Hematopoietic multipotent progenitor cell (in vitro differentiated cells): ENCODE measurements at regions not wholly inside any gene's neighbourhood (a gene's known extent, or its start where the extent isn't known, plus 50 kb on each side); places are given as distances from the start of the nearest gene placed in this dataset.
"Not testable (repeated sequence)": the region's sequence is repeated elsewhere in the genome, so short reads cannot be mapped to it uniquely, and the experiment has no call there.

Experiments
- DNase-seq, 3 donors: peaks; one replicate each; pipeline ENCODE4 v3.0.0-alpha.2; 2011 to 2015; ENCODE audit warnings: low read depth in 2 of 3, low spot score in 2 of 3

- DNase-seq = no peak
Measured at GRCh38 chr1:201718346-201719202, 110.4 kb upstream of the IPO9 start.

- DNase-seq = no peak
Measured at GRCh38 chr1:201719812-201720521, 109.0 kb upstream of the IPO9 start.

- no peak for DNase-seq
Measured at GRCh38 chr1:201720522-201720844, 108.5 kb upstream of the IPO9 start.

DNA sequence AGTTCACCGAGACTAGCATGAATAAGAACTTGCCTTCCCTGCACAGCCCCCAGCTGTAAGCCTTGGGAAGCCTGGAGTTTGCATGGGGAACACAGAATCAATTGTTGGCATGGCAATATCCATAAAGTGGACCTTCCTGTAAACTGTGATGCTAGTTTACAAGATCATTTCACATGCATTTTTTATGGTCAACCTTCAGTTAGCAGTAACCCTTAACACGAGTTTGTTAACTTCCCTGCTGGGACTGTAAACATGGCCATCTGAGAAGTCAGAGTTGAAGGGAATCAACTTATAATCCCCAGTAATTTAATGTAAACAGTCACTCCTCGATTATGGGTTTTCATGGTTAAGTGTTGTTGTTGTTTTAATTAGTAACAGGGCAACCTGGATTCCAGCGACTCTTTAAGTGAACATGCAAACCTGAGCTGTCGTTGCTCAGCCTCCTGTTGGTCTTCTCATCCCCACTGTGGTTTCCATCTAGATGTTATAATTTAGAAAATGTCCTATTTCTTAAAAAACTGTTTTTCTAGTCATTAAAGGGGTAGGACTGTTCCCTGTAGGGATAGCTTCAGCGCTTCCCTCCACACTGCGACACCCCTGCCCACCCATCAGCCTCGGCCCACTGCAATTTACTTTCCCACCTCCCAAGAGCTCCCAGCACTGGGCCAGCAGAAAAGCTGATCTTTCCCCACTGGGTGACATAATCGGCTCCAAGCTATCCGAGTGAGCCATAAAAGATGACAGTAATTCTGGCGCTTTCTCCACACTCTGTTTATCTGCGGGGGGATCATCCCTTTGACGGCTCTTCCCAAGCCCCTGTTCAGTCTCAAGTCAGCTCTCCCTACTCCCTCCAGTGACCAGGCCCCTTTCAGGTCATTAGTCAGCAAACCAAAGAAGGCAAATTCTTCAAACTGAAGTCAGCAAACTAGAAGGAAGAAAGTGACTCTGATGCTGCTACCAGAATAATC, 107.6 kb upstream of the IPO9 start:
- no peak for DNase-seq

- DNase-seq = no peak
Measured at GRCh38 chr1:201724039-201724765, 104.8 kb upstream of the IPO9 start.

GRCh38 chr1:201724766-201725118, 104.2 kb upstream of the IPO9 start:
- no peak for DNase-seq

GRCh38 chr1:201726700-201727099, 102.3 kb upstream of the IPO9 start:
- no peak for DNase-seq

- DNase-seq = no peak
Measured at GRCh38 chr1:201728731-201729130, 100.2 kb upstream of the IPO9 start.

GRCh38 chr1:201729973-201730608, 98.9 kb upstream of the IPO9 start:
- no peak for DNase-seq

- DNase-seq = no peak
Measured at GRCh38 chr1:201730611-201731010, 98.3 kb upstream of the IPO9 start.

DNA sequence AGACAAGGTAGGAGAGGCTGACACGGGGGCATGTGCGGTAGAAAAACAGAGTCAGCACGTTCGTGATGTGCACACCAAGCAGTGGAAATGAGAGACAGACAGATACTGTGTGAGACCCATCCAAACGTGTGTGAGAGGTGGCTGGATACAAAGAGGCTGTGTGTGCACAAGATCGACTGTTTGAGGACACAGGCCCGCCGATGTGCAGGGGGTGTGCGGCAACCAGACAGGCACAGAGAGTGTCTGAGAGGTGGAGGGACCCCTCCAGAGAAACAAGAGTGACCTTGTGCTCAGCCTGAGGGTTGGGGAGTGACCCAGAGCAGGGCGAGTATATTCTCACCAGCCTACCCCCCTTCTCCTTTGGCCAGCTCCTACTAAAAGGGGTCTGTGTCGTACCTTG, 97.8 kb upstream of the IPO9 start:
- no peak for DNase-seq

GRCh38 chr1:201731592-201731991, 97.4 kb upstream of the IPO9 start:
- DNase-seq = no peak

- DNase-seq = no peak
Measured at GRCh38 chr1:201732351-201732750, 96.6 kb upstream of the IPO9 start.

GRCh38 chr1:201734221-201734620, 94.7 kb upstream of the IPO9 start:
- DNase-seq = not testable (repeated sequence)

- DNase-seq = no peak
Measured at GRCh38 chr1:201734786-201735185, 94.2 kb upstream of the IPO9 start.

DNA sequence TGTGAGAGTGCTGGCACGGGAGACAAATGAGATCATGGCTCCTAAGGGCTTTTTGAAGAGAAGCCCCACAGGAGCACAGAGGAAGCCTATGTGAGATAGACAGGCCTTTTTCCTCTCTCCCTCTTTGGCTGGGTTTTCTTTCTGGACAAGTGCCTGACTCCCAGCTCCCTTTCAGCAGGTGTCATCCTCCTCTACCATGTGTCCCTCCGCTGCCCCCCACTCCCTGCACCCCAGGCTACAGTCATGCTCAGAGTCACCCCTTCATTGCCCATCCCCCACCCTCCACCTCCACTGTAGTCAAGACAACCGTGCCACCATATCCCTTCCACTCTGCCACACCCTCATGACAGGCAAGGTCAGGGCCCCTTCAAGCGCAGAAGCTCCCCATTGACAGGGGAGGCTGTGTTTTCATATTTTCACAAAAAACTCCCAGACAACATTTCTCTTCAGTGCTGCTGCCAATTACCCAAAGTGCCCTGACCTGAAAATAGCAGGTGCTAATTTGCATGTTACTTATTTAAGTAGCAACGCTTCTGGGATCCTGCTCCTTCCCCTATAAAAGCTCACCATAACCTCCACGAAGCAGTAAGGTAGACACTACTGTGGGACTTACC, 92.1 kb upstream of the IPO9 start:
- DNase-seq = no peak

- no peak for DNase-seq
Measured at GRCh38 chr1:201737352-201738060, 91.5 kb upstream of the IPO9 start.

DNA sequence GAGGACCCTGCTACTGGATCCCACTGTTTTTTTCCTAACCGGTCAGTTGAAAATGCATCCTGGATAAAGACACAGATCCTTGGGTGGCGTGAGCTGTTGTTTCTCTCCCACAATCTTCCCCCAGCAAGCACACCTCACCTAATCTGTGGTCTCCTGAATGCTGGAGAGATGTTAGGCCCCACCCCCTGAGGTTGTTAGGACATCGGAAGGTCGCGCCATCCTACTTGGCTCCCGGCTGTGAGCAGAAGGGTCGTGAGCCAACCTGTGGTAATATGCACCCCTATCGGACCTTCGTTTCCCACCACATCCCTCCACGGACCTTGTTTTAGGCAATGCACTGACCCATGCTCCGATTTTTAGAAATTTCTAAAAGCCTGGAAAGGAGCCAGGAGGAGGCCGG, 89.9 kb upstream of the IPO9 start:
- DNase-seq = no peak

GRCh38 chr1:201739492-201740085, 89.4 kb upstream of the IPO9 start:
- DNase-seq = peak in 2 of 3 donors; percentile 21 to 69
